ENCODE measurements at regions not wholly inside any gene's neighbourhood (a gene's known extent, or its start where the extent isn't known, plus 50 kb on each side); places are given as distances from the start of the nearest gene placed in this dataset.

GRCh38 chr7:25569765-25570164, 341.5 kb upstream of the NPVF start:
- DNase-seq (ENCODE audit: low spot score), result no peak
- ChIA-PET CTCF (ENCODE audit: unreplicated experiment) (no interaction called here), POLR2A (interaction anchor here (0.7 kb wide), 2 partner anchors 13 to 300 kb away, joined by 3 read pairs; no protein-coding TSS in a partner anchor)
- no peaks in the 10 kb centered on the region for H3K4me1 ChIP-seq (ENCODE audit: insufficient read depth, low read length, poor library complexity, severe bottlenecking)
- H4K20me1 ChIP-seq (ENCODE audit: insufficient read depth, low read length), result no peaks in the 10 kb centered on the region
- no TSS peak for BruUV-seq (replicated peaks)
- H3K9me3 ChIP-seq (ENCODE audit: low read length), result no peaks in the 10 kb centered on the region
- no peak overlapping the region for H3K4me3 ChIP-seq (ENCODE audit: low read depth, low read length, poor library complexity, severe bottlenecking)
- no peak for TF ChIP-seq CTCF (conservative IDR thresholded peaks at IDR 0.05; ENCODE audit: low read length)
- TF ChIP-seq EZH2phosphoT487 (IDR thresholded peaks at IDR 0.05; ENCODE audit: borderline replicate concordance, low read depth, low read length), result no peak
- no peak overlapping the region for H3K4me2 ChIP-seq (ENCODE audit: low read length)
- peaks cover 2% of the 10 kb centered on the region; the same call in 1 of the 2 replicates for H3K36me3 ChIP-seq (ENCODE audit: insufficient read depth, low read length)
- H3K9me2 ChIP-seq (ENCODE audit: insufficient read depth, low read length), result no peaks in the 10 kb centered on the region
- H3K27ac ChIP-seq (ENCODE audit: low read depth, low read length, poor library complexity, severe bottlenecking), result no peak overlapping the region
- H3K79me2 ChIP-seq (ENCODE audit: insufficient read depth, low read depth, low read length), result no peaks in the 10 kb centered on the region
- intact Hi-C loops (cut with micrococcal nuclease; ENCODE audit: unreplicated experiment), result no loop called here
- H2AFZ ChIP-seq (ENCODE audit: low read length), result no peak overlapping the region

- Histone ChIP-seq H3K9me2 (ENCODE audit: insufficient read depth, low read length) (no peaks in the 10 kb centered on the region), H3K27ac (ENCODE audit: low read depth, low read length, poor library complexity, severe bottlenecking) (no peak overlapping the region), H3K4me2 (ENCODE audit: low read length) (no peak overlapping the region), H3K4me1 (ENCODE audit: insufficient read depth, low read length, poor library complexity, severe bottlenecking) (no peaks in the 10 kb centered on the region), H3K9me3 (ENCODE audit: low read length) (no peaks in the 10 kb centered on the region), H3K36me3 (ENCODE audit: insufficient read depth, low read length) (no peaks in the 10 kb centered on the region), H3K4me3 (ENCODE audit: low read depth, low read length, poor library complexity, severe bottlenecking) (no peak overlapping the region), H3K79me2 (ENCODE audit: insufficient read depth, low read depth, low read length) (no peaks in the 10 kb centered on the region), H4K20me1 (ENCODE audit: insufficient read depth, low read length) (no peaks in the 10 kb centered on the region), H2AFZ (ENCODE audit: low read length) (no peak overlapping the region)
- TF ChIP-seq CTCF (conservative IDR thresholded peaks at IDR 0.05; ENCODE audit: low read length) (no peak), EZH2phosphoT487 (IDR thresholded peaks at IDR 0.05; ENCODE audit: borderline replicate concordance, low read depth, low read length) (no peak)
- DNase-seq (ENCODE audit: low spot score), result no peak
- BruUV-seq (replicated peaks), result no TSS peak
- CTCF ChIA-PET (ENCODE audit: unreplicated experiment), result no interaction called here
- POLR2A ChIA-PET, result no interaction called here
- intact Hi-C loops (cut with micrococcal nuclease; ENCODE audit: unreplicated experiment), result no loop called here
These were observed 344.1 kb upstream of the NPVF start for GRCh38 chr7:25572423-25572822.

- POLR2A ChIA-PET, result interaction anchor here (0.7 to 1.1 kb wide), 2 partner anchors 8 to 53 kb away, joined by 3 to 4 read pairs; no protein-coding TSS in a partner anchor
- no peaks in the 10 kb centered on the region for H3K36me3 ChIP-seq (ENCODE audit: insufficient read depth, low read length)
- H3K79me2 ChIP-seq (ENCODE audit: insufficient read depth, low read depth, low read length), result no peaks in the 10 kb centered on the region
- H3K9me3 ChIP-seq (ENCODE audit: low read length), result no peaks in the 10 kb centered on the region
- DNase-seq (ENCODE audit: low spot score), result no peak
- H3K9me2 ChIP-seq (ENCODE audit: insufficient read depth, low read length), result no peaks in the 10 kb centered on the region
- CTCF ChIA-PET (ENCODE audit: unreplicated experiment), result no interaction called here
- TF ChIP-seq CTCF (conservative IDR thresholded peaks at IDR 0.05; ENCODE audit: low read length) (no peak), EZH2phosphoT487 (IDR thresholded peaks at IDR 0.05; ENCODE audit: borderline replicate concordance, low read depth, low read length) (no peak)
- BruUV-seq (replicated peaks), result no TSS peak
- no peaks in the 10 kb centered on the region for H3K4me1 ChIP-seq (ENCODE audit: insufficient read depth, low read length, poor library complexity, severe bottlenecking)
- H3K4me3 ChIP-seq (ENCODE audit: low read depth, low read length, poor library complexity, severe bottlenecking), result no peak overlapping the region
- no peak overlapping the region for H3K27ac ChIP-seq (ENCODE audit: low read depth, low read length, poor library complexity, severe bottlenecking)
- intact Hi-C loops (cut with micrococcal nuclease; ENCODE audit: unreplicated experiment), result no loop called here
- H2AFZ ChIP-seq (ENCODE audit: low read length), result no peak overlapping the region
- no peak overlapping the region for H3K4me2 ChIP-seq (ENCODE audit: low read length)
- H4K20me1 ChIP-seq (ENCODE audit: insufficient read depth, low read length), result no peaks in the 10 kb centered on the region
These were observed 346.5 kb upstream of the NPVF start for GRCh38 chr7:25574828-25575227.

All from OCI-LY7 (cell line).